HCT116 (cell line): ENCODE measurements at regions not wholly inside any gene's neighbourhood (a gene's known extent, or its start where the extent isn't known, plus 50 kb on each side); places are given as distances from the start of the nearest gene placed in this dataset.

Experiments used
- EZH2 ChIP-seq: fragments of 200-600 bp; sonication (generic); IDR thresholded peaks from 2 replicates; pipeline ENCODE4 v1.6.1; 2017; ENCODE audit warnings: antibody characterized with exemption, mixed run types
- EZH2phosphoT487 ChIP-seq: fragments of 200-600 bp; IDR thresholded peaks from 2 replicates; pipeline ENCODE4 v1.6.1; 2018; ENCODE audit warnings: antibody characterized with exemption, borderline replicate concordance
- SRF ChIP-seq: IDR thresholded peaks from 2 replicates; pipeline ENCODE4 v1.6.1; 2012; ENCODE audit warnings: low read depth
- TF ChIP-seq, protein P1 (sequence below): IDR thresholded peaks from 2 replicates; pipeline ENCODE4 v1.6.1; 2012
- TF ChIP-seq, protein P2 (sequence below), 3 experiments: fragments of 200-600 bp in 1 of 3; sonication (generic) in 1 of 3; IDR thresholded peaks in 2 of 3; conservative IDR thresholded peaks in 1 of 3; 2 replicates each; pipeline ENCODE4 v1.5.1; 2012 to 2017; ENCODE audit warnings: low read depth in 2 of 3, low read length in 2 of 3, antibody characterized with exemption in 1 of 3, borderline replicate concordance in 1 of 3, control low read depth in 1 of 3, mild to moderate bottlenecking in 1 of 3, mixed read lengths in 1 of 3, mixed run types in 1 of 3, moderate library complexity in 1 of 3; ENCODE audit not compliant: insufficient read depth in 1 of 3
- TF ChIP-seq, protein P3 (sequence below): IDR thresholded peaks from 2 replicates; pipeline ENCODE4 v1.6.1; 2012; ENCODE audit warnings: low read depth

DNA sequence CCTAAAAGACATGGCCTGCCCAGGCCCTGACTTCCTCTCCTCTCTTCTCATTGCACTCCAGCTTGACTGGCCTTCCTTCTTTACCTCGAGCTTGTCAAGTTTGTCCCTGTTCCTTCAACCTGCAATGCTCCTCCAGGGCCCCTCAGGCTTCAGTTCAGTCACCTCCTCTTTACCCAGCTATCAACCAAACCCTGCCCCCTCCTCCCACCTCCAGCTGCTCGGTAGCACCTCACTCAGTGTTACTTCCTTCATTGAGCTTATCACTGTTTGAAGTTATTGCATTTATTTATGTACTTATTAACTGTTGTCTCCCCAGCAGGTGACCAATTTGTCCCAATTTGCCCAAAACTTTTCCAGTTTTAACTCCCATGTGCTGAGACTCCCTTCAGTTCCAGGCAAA is 95.8 kb upstream of the UBE2E1 start:
- TF ChIP-seq, protein P1, sequence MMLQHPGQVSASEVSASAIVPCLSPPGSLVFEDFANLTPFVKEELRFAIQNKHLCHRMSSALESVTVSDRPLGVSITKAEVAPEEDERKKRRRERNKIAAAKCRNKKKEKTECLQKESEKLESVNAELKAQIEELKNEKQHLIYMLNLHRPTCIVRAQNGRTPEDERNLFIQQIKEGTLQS, result no peak
- TF ChIP-seq, protein P2, sequence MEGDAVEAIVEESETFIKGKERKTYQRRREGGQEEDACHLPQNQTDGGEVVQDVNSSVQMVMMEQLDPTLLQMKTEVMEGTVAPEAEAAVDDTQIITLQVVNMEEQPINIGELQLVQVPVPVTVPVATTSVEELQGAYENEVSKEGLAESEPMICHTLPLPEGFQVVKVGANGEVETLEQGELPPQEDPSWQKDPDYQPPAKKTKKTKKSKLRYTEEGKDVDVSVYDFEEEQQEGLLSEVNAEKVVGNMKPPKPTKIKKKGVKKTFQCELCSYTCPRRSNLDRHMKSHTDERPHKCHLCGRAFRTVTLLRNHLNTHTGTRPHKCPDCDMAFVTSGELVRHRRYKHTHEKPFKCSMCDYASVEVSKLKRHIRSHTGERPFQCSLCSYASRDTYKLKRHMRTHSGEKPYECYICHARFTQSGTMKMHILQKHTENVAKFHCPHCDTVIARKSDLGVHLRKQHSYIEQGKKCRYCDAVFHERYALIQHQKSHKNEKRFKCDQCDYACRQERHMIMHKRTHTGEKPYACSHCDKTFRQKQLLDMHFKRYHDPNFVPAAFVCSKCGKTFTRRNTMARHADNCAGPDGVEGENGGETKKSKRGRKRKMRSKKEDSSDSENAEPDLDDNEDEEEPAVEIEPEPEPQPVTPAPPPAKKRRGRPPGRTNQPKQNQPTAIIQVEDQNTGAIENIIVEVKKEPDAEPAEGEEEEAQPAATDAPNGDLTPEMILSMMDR (IDR thresholded peaks at IDR 0.05 in 2 of 3, conservative IDR thresholded peaks at IDR 0.05 in 1 of 3; ENCODE audit: borderline replicate concordance in 1 of 3, insufficient read depth in 1 of 3, low read depth in 2 of 3, low read length in 2 of 3), result no peak
- TF ChIP-seq EZH2 (no peak), EZH2phosphoT487 (no peak), SRF (no peak)
- TF ChIP-seq, protein P3, sequence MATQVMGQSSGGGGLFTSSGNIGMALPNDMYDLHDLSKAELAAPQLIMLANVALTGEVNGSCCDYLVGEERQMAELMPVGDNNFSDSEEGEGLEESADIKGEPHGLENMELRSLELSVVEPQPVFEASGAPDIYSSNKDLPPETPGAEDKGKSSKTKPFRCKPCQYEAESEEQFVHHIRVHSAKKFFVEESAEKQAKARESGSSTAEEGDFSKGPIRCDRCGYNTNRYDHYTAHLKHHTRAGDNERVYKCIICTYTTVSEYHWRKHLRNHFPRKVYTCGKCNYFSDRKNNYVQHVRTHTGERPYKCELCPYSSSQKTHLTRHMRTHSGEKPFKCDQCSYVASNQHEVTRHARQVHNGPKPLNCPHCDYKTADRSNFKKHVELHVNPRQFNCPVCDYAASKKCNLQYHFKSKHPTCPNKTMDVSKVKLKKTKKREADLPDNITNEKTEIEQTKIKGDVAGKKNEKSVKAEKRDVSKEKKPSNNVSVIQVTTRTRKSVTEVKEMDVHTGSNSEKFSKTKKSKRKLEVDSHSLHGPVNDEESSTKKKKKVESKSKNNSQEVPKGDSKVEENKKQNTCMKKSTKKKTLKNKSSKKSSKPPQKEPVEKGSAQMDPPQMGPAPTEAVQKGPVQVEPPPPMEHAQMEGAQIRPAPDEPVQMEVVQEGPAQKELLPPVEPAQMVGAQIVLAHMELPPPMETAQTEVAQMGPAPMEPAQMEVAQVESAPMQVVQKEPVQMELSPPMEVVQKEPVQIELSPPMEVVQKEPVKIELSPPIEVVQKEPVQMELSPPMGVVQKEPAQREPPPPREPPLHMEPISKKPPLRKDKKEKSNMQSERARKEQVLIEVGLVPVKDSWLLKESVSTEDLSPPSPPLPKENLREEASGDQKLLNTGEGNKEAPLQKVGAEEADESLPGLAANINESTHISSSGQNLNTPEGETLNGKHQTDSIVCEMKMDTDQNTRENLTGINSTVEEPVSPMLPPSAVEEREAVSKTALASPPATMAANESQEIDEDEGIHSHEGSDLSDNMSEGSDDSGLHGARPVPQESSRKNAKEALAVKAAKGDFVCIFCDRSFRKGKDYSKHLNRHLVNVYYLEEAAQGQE, result no peak
